GM12873 (cell line): ENCODE measurements at regions not wholly inside any gene's neighbourhood (a gene's known extent, or its start where the extent isn't known, plus 50 kb on each side); places are given as distances from the start of the nearest gene placed in this dataset.

Experiments used
- CTCF ChIP-seq: IDR thresholded peaks from 2 replicates; pipeline ENCODE4 v1.5.1; 2012; ENCODE audit warnings: low read depth, mild to moderate bottlenecking, moderate library complexity, low read length, control low read depth; ENCODE audit not compliant: insufficient read depth; ENCODE audit errors: missing control alignments

GRCh38 chr2:238507836-238508235, 81.1 kb downstream of the ASB1 start:
- no peak for TF ChIP-seq CTCF

GRCh38 chr2:238509151-238509835, 82.6 kb downstream of the ASB1 start:
- TF ChIP-seq CTCF, result no peak

GRCh38 chr2:238509903-238510302, 83.2 kb downstream of the ASB1 start:
- TF ChIP-seq CTCF, result no peak

- TF ChIP-seq CTCF, result no peak
These were observed 84.3 kb downstream of the ASB1 start for GRCh38 chr2:238510911-238511613.

- no peak for TF ChIP-seq CTCF
These were observed 84.9 kb downstream of the ASB1 start for GRCh38 chr2:238511614-238511950.

GRCh38 chr2:238512247-238512867, 85.6 kb downstream of the ASB1 start:
- TF ChIP-seq CTCF, result no peak

GRCh38 chr2:238513346-238513745, 86.6 kb downstream of the ASB1 start:
- peak; percentile 62 for TF ChIP-seq CTCF
